Skeletal muscle cell (primary cell): ENCODE measurements at regions not wholly inside any gene's neighbourhood (a gene's known extent, or its start where the extent isn't known, plus 50 kb on each side); places are given as distances from the start of the nearest gene placed in this dataset.
"Not testable (repeated sequence)": the region's sequence is repeated elsewhere in the genome, so short reads cannot be mapped to it uniquely, and the experiment has no call there.

ENCODE experiments used
- DNase-seq: peaks from one replicate; pipeline ENCODE4 v3.0.0-alpha.2; 2010; ENCODE audit warnings: low read depth
- H3K4me3 ChIP-seq: 2 replicates; pipeline ENCODE4 v1.5.1; 2011; ENCODE audit warnings: low read depth, mild to moderate bottlenecking, control low read depth, low read length, moderate library complexity

DNA sequence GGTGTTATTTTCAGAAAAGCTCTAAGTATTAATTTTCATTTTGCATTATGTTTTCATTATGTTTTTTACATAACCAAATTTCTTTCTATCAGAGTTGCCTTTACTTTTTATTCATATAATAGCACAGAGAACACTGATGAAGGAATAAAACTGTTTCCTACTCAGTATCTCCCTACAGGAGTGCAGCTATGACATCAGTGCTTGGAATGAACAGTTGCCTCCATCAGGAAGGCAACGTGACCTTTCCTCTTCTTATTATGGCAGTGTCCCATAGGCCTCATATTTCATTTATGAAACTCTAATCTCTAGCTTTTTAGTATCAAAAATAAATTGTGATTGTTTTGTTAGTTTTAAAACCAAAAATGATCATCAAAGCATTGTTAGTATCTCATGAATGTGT lies 712.8 kb downstream of the CD109 start:
- no peak for DNase-seq
- no peak overlapping the region for H3K4me3 ChIP-seq

DNA sequence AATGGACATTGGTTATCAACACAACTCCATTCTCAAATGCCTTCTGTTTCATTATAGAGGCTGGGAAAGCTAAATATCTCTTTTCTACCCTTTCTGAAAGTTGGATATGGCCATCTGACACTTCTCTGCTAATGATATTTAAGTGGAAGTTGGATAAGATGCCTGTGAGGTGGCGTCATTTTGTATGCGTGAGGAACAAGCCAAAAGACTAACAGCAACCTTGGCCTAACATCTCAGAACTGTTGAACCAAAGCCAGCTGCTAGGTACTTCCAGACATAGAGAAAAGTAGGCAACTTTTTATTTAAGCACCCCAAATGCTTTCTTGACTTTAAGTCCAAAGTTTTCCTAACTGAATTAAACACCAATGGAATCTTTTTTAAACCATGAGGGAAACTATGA lies 708.4 kb downstream of the CD109 start:
- no peak overlapping the region for H3K4me3 ChIP-seq
- no peak for DNase-seq

DNA sequence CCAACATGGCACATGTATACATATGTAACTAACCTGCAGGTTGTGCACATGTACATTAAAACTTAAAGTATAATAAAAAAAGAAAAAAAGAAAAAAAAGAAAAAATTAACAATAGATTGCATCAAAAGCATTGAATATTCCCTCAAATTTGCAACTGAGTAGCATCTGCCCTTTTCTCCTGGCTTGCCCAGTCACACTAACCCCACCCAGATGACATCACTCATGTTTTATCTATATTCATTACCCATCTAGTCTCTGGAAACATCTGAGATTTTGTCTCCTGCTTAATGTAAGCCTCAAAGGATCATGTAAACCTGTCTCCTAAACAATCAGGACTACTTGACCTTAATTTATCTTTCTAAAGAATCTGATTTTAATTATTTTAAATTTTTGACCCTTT lies 706.8 kb downstream of the CD109 start:
- no peak for DNase-seq
- H3K4me3 ChIP-seq = no peak overlapping the region

DNA sequence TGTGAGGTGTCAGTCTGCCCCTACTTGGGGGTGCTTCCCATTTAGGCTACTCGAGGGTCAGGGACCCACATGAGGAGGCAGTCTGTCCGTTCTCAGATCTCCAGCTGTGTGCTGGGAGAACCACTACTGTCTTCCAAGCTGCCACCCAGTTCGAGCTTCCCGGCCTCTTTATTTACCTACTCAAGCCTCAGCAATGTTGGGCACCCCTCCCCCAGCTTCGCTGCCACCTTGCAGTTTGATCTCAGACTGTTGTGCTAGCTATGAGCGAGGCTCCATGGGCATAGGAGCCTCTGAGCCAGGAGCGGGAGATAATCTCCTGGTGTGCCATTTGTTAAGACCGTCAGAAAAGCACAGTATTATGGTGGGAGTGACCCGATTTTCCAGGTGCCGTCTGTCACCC lies 682.4 kb downstream of the CD109 start:
- not testable (repeated sequence) for DNase-seq, H3K4me3 ChIP-seq

DNA sequence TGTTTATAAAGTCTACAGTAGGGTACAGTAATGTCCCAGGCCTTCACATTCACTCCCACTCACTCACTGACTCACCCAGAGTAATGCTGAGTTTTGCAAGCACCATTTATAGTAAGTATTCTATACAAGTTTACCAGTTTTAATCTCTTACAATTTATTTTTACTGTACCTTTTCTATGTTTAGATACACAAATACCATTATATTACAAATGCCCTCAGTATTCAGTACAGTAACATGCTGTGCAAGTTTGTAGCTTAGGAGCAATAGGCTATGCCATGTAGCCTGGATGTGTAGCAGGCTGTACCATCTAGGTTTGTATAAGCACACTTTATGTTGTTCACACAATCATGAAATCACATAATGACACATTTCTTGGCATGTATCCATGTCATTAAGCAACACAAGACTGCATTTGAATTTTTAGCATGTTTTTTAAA lies 673.6 kb downstream of the CD109 start:
- peak; percentile 83 for DNase-seq
- H3K4me3 ChIP-seq = no peak overlapping the region

DNA sequence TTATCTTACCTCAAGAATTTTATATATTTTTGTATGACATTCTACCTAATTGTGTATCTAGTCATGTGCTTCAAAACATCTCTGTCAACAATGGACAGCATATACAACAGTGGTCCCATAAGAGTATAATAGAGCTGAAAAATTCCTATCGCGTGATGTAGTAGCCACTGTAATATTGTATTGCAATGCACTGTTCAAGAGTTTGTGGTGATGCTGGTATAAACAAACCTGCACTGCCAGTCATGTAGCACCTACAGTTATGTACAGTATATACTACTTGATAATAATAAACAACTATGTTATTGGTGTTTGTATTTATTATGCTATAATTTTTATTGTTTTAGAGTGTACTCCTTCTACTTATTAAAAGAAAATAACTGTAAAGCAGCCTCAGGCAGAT lies 672.7 kb downstream of the CD109 start:
- H3K4me3 ChIP-seq = no peak overlapping the region
- peak; percentile 22 for DNase-seq

DNA sequence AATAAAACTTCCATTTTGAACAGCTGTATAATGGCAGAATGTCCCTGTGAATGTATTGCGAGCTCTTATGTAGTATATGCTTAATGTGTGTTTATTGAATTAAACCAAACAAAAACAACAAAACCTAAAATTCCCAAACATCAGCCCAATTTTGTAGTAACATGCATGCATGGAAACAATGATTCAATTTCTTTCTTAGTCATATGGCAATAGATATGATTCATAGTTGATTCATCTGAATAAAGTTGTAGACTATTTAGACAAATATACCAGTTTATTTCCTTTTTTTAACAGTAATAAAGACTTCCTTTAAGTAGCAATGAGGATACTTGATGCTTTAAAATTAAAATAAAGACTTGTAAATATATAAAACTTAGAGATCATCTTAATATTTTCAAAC lies 670.6 kb downstream of the CD109 start:
- no peak for DNase-seq
- no peak overlapping the region for H3K4me3 ChIP-seq

DNA sequence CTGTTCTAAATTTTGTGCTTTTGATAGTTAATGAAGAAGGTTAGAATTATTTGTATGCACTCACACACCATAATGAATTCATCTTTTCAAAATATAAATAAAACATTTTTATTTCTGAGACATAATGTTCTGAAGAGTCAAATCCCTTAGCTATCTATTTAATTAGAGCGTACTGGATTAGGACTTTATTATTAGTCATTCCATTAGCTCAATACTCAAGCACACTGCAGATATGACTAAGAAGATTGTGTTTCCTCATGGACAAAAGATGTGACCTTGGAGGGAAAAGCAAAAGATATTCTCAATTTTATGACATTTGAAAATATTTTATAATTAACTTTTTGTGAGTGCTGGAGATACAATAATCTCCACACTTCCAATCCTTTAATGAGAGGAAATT lies 666.4 kb downstream of the CD109 start:
- DNase-seq = no peak
- H3K4me3 ChIP-seq = no peak overlapping the region

DNA sequence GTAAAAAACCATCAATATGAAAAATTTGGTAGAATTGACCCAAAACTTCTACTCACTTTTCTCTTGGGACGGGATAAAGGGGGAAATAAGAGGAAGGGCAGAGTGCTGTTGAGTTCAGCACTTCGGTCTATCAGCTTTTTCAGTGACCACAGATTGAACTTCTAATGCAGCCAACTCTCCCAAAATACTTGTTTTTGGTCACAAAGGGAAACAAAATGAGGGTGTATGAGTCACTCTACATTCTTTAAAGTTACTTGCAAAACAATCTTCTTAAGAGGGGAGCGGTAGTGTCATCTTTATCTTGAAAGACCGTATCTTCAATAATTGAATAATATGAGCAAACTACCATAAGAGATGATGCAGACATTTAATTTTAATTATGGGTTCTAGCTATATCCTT lies 661.3 kb downstream of the CD109 start:
- H3K4me3 ChIP-seq = no peak overlapping the region
- DNase-seq = peak; percentile 23

DNA sequence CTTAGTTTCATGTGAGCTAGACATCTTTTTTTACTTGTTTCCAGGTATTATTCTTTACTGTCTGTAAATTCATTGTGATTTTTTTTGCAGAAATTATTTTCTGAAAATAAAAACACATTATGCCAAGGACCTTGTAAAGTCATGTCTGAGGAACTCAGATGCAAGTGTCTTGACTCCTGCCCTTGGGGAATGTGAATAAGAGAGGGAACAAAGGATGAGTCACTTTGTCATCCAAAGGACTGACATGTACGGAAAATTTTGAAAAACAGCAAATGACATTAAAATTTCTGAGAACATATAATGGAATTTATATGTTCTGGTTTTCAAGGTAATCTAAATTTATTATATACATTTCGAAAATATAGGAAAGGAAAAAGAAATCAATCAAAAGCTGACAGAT lies 660.4 kb downstream of the CD109 start:
- no peak overlapping the region for H3K4me3 ChIP-seq
- DNase-seq = no peak

DNA sequence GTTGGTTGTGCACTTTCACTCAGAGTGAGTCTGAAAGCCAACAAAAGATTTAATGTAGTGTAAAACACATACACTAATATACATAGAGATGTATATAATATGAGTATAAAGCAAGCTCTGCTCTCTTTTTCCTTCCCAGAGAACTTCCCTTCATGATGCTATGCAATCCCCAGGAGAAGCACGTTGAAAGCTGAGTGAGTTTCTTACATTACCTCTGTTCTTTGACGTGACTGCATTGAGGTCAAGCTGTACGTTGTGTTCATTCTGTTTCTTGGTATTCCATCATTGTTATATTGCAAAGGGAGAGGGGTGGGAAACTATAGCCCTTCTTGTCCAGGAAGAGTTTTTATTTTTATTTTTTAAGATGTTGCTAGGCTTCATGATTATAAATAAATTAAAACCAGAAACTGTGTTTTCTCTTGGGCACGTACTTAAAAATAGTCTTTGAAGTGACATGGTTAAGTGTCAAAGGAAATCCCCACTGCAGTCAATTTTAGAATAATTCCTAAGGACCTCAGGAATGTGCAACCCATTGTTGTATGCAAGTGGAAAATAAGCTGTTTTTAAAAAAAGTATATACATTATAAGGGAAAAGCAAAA lies 651.0 kb downstream of the CD109 start:
- H3K4me3 ChIP-seq = no peak overlapping the region
- no peak for DNase-seq

DNA sequence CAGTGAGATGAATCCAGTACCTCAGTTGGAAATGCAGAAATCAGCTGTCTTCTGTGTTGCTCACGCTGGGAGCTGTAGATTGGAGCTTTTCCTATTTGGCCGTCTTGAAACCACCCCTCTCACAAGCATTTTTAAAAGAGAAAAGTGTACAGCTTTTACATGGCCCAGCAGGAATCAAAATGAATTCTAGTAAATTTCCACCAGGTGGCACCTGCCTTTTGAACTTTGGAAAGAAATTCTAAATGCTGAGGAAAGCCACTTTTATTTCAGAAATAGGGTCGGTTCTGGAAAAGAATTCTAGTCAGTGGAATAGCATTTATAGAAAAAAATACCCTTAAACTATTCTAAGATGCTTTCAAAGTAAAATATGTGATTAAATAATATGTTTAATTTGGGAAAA lies 647.8 kb downstream of the CD109 start:
- DNase-seq = no peak
- H3K4me3 ChIP-seq = no peak overlapping the region

DNA sequence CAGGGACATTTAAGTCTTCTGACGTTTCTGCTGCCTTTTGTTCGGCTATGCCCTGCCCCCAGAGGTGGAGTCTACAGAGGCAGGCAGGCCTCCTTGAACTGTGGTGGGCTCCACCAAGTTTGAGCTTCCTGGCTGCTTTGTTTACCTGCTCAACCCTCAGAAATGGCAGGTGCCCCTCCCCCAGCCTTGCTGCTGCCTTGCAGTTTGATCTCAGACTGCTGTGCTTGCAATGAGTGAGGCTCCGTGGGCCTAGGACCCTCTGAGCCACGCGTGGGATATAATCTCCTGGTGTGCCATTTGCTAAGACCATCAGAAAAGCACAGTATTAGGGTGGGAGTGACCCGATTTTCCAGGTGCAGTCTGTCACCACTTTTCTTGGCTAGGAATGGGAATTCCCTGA lies 647.3 kb downstream of the CD109 start:
- DNase-seq, H3K4me3 ChIP-seq: not testable (repeated sequence)

DNA sequence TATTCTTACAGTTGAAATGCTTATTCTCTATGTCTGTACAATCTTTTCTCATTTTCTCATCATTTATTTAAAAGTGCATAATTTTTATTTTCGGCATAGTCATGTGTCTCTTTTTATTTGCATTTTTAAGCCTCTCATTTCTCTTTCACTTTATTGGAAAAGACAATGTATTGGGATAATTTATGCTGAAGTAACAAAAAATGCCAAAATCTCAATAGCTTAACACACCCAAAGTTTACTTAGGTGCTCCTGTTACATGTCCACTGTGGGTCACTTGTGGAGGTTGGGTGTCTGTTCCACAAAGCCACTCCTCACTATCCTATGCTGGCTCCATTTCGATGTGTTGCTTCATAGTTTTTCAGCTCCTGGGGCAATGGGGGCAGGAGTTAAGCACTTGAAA lies 638.7 kb downstream of the CD109 start:
- DNase-seq = no peak

DNA sequence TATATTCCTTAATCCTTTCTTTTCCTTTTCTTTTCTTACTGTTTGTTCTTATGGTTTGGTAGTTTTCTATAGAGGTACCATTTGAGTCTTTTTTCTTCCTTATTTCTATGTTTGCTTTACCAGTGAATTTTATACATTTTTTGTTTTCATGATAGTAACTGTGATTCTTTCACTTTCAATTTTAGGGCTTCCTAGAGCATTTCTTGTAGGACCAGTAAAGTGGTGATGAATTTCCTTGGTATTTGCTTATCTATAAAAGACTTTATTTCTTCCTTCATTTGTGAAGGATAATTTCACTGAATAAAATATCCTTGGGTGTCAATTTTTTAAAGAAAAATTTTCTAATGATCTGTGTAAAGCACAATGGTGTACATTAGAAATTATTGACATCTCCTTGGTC lies 637.4 kb downstream of the CD109 start:
- H3K4me3 ChIP-seq = no peak overlapping the region
- DNase-seq = no peak

More for the DNA sequence above, 638.7 kb downstream of the CD109 start:
- no peak overlapping the region for H3K4me3 ChIP-seq

DNA sequence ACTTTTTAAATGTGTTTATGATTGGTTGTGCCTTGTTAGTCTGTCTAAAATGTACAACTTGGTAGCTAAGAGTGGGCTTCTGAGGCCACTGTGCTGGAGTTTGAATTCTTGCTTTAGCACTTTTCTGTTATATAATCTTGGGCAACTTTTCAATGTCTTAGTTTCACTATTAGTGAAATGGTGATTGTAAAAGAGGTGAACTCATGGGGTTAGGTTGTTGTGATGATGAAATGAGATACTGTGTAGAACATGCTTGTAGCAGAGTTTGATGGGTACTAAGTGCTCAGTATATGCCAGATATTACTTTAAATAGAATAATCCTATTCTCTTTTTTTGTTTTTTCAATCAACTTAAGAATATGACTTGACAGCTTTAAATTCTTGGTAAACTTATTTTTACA lies 624.7 kb downstream of the CD109 start:
- DNase-seq = no peak

DNA sequence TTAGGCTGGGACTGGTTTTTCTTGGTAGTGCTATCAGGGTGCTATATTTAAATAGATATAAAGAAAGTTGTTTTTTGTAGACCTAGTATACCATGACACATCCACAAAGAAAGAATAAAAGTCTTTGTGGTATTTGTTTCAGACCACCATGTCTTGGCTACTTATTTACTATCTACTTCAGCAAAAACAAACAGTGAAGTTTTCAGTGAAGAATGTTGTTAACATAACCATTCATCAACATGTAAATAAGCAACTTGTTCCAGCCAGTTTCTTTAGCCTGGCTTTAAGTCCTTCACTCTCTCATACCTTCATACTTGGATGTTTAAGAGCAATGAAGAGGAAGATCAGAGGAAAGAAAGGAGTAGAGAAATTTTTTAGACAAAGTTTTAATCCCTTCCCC lies 624.1 kb downstream of the CD109 start:
- DNase-seq = no peak
- no peak overlapping the region for H3K4me3 ChIP-seq

More for the DNA sequence above, 624.7 kb downstream of the CD109 start:
- no peak overlapping the region for H3K4me3 ChIP-seq

DNA sequence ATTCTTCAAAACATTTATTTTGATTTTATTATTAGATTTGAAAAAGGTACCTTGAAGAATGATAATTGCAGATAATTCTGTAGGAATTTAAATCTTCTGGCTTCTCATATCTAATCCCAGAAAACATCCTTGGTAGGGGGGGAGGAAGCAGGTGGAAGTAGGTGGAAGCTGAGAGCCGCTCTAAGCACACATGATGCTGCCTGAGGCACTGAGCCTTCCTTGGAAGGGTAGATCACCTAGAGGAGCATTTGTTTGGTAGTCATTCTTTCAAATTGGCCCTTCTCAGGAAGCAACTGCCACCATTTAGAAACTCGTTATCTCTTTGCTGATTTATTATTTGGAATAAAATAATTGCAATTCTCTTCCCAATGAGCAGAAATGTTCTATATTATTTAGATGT lies 623.3 kb downstream of the CD109 start:
- no peak for DNase-seq
- H3K4me3 ChIP-seq = no peak overlapping the region

DNA sequence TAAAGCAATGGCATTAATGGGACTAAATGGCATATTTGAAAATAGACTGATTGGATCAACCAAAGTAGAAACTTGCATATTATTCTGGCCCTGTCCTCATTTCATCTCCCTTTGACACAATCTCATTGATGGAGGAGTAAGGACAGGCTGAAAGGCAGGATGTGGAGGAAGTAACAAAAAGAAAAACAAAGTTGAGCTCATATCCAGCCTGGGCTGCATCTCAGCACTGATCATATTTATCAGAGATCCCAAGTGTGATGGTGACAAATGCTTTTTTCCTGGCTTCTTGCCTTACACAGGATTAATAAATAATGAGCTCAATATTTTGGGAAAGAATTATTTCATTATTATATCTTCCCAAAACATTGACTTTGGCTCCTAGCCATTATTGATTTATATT lies 622.7 kb downstream of the CD109 start:
- no peak for DNase-seq

DNA sequence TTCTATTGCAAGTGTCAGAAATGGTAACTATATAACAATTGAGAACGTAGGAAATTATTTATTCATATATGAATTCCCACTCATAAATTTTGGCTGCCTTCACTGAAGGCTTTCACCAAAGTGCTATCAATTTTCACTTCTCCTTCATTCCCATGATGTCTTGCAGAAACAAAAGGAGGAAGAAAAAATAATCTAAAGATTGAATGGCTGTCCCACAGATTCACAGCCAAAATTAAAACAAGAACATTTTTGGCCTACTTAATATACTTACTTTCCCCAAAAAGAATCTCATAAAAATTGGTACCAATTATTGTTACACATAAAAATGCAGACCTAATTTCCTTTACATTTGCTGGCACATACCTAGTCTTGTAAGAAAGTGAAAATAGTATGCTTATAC lies 616.1 kb downstream of the CD109 start:
- DNase-seq = no peak
- H3K4me3 ChIP-seq = no peak overlapping the region

More for the DNA sequence above, 622.7 kb downstream of the CD109 start:
- no peak overlapping the region for H3K4me3 ChIP-seq

DNA sequence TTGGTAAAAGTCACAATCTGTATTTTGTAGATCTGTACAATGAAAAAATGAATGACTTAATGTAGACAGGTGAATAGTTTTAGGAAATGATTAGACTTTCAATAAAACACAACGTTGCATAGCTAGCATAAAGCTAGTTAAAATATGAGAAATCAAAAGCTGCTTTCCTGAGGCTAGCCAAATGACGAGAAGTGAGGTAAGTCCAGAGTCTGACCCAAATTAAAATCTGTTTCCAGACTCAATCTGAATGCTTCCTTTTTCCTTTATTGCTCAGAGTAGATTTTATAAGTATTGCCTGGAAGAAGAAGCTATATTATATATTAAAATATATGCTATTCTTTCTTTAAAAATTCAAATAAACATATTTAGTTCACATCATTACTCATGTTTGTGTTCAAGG lies 615.4 kb downstream of the CD109 start:
- DNase-seq = no peak
- no peak overlapping the region for H3K4me3 ChIP-seq

DNA sequence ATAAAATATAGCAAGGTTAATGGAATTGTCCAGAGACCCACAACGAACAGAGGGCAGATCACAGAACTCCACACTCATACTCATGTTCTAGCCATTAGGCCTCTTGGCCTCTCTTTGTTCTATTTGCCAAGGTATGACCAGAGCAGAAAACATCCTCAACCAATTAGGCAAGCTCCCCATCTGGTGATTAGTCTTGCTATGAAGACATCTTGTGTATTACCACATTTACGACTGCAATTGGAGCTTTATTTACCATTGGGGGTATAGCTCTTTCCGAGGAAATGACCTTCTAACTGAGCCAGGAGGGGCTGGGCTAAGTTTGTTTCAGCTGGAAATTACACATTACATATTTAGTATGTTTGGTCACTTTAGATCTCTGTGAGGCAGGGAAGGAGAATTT lies 593.9 kb downstream of the CD109 start:
- no peak overlapping the region for H3K4me3 ChIP-seq
- DNase-seq = peak; percentile 81
